M059J (cell line): ENCODE measurements at regions not wholly inside any gene's neighbourhood (a gene's known extent, or its start where the extent isn't known, plus 50 kb on each side); places are given as distances from the start of the nearest gene placed in this dataset.
"Not testable (repeated sequence)": the region's sequence is repeated elsewhere in the genome, so short reads cannot be mapped to it uniquely, and the experiment has no call there.

Experiments used
- DNase-seq: peaks from one replicate; pipeline ENCODE4 v3.0.0-alpha.2; 2012; ENCODE audit warnings: low read depth

GRCh38 chrX:134045372-134045771 is 60.0 kb upstream of the GPC3 start:
- DNase-seq = not testable (repeated sequence)

- DNase-seq = not testable (repeated sequence)
These were observed 81.7 kb upstream of the GPC3 start for GRCh38 chrX:134067107-134067506.

GRCh38 chrX:134071899-134072298 is 86.5 kb upstream of the GPC3 start:
- not testable (repeated sequence) for DNase-seq

GRCh38 chrX:134073341-134073740 is 87.9 kb upstream of the GPC3 start:
- no peak for DNase-seq

- DNase-seq = no peak
These were observed 88.8 kb upstream of the GPC3 start for GRCh38 chrX:134074151-134074550.

GRCh38 chrX:134075894-134076718 is 90.7 kb upstream of the GPC3 start:
- DNase-seq = no peak

GRCh38 chrX:134095366-134095765 is 110.0 kb upstream of the GPC3 start:
- no peak for DNase-seq

- no peak for DNase-seq
These were observed 116.2 kb upstream of the GPC3 start for GRCh38 chrX:134101636-134102035.

- no peak for DNase-seq
These were observed 121.7 kb upstream of the CCDC160 start for GRCh38 chrX:134115270-134115669.

GRCh38 chrX:134137341-134137740 is 99.6 kb upstream of the CCDC160 start:
- DNase-seq = no peak

GRCh38 chrX:134139090-134139489 is 97.9 kb upstream of the CCDC160 start:
- no peak for DNase-seq

- DNase-seq = peak; percentile 11
These were observed 92.8 kb upstream of the CCDC160 start for GRCh38 chrX:134144231-134144630.

- DNase-seq = no peak
These were observed 90.5 kb upstream of the CCDC160 start for GRCh38 chrX:134146493-134146892.

- peak; percentile 12 for DNase-seq
These were observed 88.8 kb upstream of the CCDC160 start for GRCh38 chrX:134148172-134148692.

GRCh38 chrX:134158821-134159512 is 78.0 kb upstream of the CCDC160 start:
- DNase-seq = peak; percentile 6

GRCh38 chrX:134161162-134161561 is 75.8 kb upstream of the CCDC160 start:
- DNase-seq = no peak

GRCh38 chrX:134162032-134162431 is 75.0 kb upstream of the CCDC160 start:
- no peak for DNase-seq

GRCh38 chrX:134163836-134164235 is 73.1 kb upstream of the CCDC160 start:
- no peak for DNase-seq

GRCh38 chrX:134167591-134168203 is 69.3 kb upstream of the CCDC160 start:
- no peak for DNase-seq

- DNase-seq = peak; percentile 18
These were observed 65.1 kb upstream of the CCDC160 start for GRCh38 chrX:134171661-134172587.

GRCh38 chrX:134172588-134173259 is 64.3 kb upstream of the CCDC160 start:
- peak; percentile 22 for DNase-seq
